ENCODE measurements at regions not wholly inside any gene's neighbourhood (a gene's known extent, or its start where the extent isn't known, plus 50 kb on each side); places are given as distances from the start of the nearest gene placed in this dataset.
A peak's percentile ranks its signal among the peaks of the same experiment; 100 is the strongest.
"Not testable (repeated sequence)": the region's sequence is repeated elsewhere in the genome, so short reads cannot be mapped to it uniquely, and the experiment has no call there.

DNA sequence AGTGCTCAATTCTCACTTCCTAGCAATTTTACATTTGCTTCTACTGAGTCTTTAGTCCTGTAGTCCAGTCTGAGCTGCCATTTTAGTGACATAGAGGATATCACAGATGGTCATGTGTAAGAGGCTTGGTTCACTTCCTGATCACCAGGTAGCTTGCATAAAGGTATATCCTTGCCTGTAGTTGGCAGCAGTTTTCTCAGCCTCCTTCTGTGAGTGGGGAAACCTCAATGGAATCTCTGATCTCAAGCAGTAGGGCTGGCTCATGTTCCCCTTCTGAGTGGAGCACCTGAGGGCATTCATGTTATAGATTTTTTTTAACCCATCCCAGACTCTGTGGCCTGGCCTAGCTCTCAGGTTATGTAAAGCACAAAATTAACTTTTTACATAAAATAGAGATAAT lies 278.4 kb downstream of the RDH14 start:
- TF ChIP-seq, protein P1, sequence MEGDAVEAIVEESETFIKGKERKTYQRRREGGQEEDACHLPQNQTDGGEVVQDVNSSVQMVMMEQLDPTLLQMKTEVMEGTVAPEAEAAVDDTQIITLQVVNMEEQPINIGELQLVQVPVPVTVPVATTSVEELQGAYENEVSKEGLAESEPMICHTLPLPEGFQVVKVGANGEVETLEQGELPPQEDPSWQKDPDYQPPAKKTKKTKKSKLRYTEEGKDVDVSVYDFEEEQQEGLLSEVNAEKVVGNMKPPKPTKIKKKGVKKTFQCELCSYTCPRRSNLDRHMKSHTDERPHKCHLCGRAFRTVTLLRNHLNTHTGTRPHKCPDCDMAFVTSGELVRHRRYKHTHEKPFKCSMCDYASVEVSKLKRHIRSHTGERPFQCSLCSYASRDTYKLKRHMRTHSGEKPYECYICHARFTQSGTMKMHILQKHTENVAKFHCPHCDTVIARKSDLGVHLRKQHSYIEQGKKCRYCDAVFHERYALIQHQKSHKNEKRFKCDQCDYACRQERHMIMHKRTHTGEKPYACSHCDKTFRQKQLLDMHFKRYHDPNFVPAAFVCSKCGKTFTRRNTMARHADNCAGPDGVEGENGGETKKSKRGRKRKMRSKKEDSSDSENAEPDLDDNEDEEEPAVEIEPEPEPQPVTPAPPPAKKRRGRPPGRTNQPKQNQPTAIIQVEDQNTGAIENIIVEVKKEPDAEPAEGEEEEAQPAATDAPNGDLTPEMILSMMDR (conservative IDR thresholded peaks at IDR 0.05; ENCODE audit: low read depth, low read length), result no peak
- no peak for DNase-seq (ENCODE audit: low read depth)

DNA sequence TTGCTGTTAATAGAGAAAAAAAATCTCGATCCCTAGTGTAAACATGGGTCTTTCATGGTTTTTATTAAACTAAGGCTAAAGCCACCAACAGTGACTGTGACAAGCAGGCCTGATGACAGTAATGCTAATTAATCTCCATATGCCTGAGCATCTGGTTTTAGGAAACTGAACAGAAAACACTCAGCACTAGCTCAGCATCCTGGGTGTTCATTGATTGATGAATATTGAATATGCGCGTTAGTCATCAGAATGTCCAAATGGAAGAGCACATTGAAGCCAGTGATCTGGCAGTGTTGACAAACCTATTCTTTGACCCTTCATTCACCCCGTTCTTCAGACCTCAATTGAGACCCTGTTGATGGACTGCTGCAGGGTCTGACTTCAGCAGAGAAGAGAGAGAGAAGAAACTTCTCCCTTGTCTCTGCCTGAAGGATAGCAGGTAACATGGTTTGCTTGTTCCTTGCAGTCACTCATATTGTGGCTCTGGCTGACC lies 283.8 kb downstream of the RDH14 start:
- H3K4me3 ChIP-seq (ENCODE audit: low read depth, low read length), result no peak overlapping the region
- TF ChIP-seq, protein P1 (conservative IDR thresholded peaks at IDR 0.05; ENCODE audit: low read depth, low read length), result no peak
- DNase-seq (ENCODE audit: low read depth), result no peak

More for the DNA sequence above, 278.4 kb downstream of the RDH14 start:
- H3K4me3 ChIP-seq (ENCODE audit: low read depth, low read length), result no peak overlapping the region

DNA sequence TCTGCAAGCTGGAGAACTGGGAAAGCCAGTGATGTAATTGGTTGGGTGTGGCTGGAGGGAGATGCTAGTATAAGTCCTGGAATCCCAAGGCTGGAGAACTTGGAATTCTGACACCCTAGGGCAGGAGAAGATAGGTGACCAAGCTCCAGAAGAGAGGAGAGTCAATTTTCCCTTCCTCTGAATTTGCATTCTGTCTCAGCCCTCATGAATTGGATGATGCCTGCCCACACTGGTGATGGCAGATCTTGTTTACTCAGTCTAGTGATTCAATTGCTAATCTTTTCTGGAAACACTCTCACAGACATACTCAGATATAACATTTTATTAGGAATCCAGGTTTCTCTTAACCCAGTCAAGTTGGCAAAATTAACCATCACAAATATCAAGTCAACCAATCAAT lies 287.2 kb downstream of the RDH14 start:
- TF ChIP-seq, protein P1 (conservative IDR thresholded peaks at IDR 0.05; ENCODE audit: low read depth, low read length), result no peak
- no peak overlapping the region for H3K4me3 ChIP-seq (ENCODE audit: low read depth, low read length)
- no peak for DNase-seq (ENCODE audit: low read depth)

DNA sequence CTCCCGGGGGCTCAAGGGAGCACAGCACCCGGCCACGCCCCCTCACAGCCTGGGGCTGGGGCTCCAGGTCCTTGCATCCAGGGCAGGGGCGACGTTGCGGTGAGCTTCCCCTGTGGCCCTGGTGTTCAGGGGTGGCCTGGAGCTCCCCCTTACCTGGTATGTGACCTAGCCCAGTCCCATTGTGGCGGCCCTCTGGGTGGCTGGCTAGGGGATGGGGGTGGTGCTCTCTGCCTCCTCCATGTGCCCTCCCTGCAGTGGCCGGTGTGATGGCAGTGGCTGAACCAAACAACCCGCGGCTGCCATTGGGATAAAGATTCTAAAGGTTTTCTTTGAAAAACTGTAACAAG lies 288.3 kb downstream of the RDH14 start:
- H3K4me3 ChIP-seq (ENCODE audit: low read depth, low read length), result no peak overlapping the region
- TF ChIP-seq, protein P1 (conservative IDR thresholded peaks at IDR 0.05; ENCODE audit: low read depth, low read length), result no peak
- DNase-seq (ENCODE audit: low read depth), result no peak

DNA sequence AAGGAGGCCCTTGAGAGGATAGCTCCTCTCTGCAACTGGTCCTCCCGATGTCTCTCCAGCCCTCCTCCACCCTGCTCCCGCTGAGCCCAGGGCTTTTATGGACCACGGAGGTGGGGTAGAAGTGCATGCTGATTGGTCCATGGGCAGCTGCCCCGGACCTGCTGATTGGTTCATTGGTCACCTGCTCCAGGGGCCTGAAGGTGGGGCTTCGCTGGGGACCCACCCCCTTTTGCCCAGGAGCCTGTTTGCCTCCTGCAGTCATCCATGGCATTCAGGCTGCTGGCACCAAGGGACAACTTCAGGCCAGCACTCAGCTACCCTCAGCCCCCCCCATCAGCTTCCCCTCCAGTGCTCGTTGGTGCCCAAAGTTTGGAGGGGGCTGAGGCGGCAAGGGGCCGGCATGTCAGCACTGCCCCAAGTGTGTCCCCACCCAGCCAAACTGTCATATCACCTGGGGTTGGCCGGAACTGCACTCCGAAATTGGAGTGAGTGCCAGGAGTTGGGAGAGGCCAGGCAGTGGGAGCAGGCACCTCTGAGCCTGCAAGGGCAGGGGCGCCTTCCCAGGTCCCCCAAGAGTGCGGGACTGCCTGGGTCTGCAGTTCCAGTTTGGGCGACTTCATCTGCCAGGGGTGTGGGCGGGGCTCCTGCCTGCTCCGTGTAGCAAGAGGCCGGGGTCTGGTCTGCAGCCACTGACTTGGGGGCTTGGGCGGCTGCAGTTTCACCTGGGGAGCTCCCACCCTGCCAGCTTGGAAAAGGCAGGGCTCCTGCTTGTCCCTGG lies 288.9 kb downstream of the RDH14 start:
- TF ChIP-seq, protein P1 (conservative IDR thresholded peaks at IDR 0.05; ENCODE audit: low read depth, low read length), result no peak

DNA sequence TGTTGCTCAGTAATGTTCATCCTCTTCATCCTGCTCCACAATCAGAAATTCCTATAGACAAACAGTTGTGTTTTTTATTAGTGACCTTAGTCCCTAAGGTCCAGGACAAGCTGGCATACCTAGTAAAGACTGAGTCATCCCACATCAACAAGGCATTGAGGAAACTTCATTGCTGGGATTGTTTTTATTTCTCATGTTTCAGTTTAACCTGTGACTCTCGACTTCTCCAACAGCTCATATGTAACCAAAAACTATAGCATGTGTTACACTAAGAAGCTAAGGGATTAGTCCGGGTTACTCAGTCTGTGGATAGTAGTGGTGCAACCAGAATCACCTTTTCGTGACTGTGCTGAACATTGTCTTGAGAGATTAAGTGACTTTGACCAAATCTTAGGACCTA lies 292.1 kb downstream of the RDH14 start:
- DNase-seq (ENCODE audit: low read depth), result peak; percentile 79
- no peak overlapping the region for H3K4me3 ChIP-seq (ENCODE audit: low read depth, low read length)
- TF ChIP-seq, protein P1 (conservative IDR thresholded peaks at IDR 0.05; ENCODE audit: low read depth, low read length), result no peak

More for the DNA sequence above, 288.9 kb downstream of the RDH14 start:
- H3K4me3 ChIP-seq (ENCODE audit: low read depth, low read length), result no peak overlapping the region
- no peak for DNase-seq (ENCODE audit: low read depth)

DNA sequence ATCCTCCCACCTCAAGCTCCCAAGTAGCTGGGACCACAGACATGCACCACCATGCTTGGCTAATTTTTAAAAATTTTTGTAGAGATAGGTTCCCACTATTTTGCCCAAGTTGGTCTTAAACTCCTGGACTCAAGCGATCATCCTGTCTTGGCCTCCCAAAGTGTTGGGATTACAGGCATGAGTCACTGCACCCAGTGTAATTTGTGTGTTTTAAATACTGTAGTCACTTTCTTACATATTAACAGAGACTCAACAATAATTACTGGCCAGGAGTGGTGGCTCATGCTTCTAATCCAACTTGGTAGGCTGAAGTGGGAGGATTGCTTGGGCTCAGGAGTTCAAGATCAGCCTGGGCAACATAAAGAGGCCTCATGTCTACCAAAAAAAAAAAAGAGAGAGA lies 293.0 kb downstream of the RDH14 start:
- TF ChIP-seq, protein P1 (conservative IDR thresholded peaks at IDR 0.05; ENCODE audit: low read depth, low read length), result no peak
- no peak for DNase-seq (ENCODE audit: low read depth)
- H3K4me3 ChIP-seq (ENCODE audit: low read depth, low read length), result no peak overlapping the region

DNA sequence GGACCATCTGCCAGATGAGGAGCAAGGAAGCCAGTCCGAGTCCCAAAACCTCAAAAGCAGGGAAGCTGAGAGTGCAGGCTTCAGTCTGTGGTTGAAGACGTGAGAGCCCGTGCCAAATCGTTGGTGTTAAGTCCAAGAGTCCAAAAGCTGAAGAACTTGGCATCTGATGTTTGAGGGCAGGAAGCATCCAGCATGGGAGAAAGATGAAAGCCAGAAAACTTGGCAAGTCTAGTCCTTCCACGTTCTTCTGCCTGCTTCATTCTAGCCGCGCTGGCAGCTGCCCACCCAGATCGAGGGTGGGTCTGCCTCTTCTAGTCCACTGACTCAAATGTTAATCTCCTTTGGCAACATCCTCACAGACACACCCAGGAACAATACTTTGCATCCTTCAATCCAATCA lies 293.8 kb downstream of the RDH14 start:
- not testable (repeated sequence) for H3K4me3 ChIP-seq (ENCODE audit: low read depth, low read length); DNase-seq (ENCODE audit: low read depth)

Data from choroid plexus epithelial cell (primary cell).